K562 (cell line): ENCODE measurements at regions not wholly inside any gene's neighbourhood (a gene's known extent, or its start where the extent isn't known, plus 50 kb on each side); places are given as distances from the start of the nearest gene placed in this dataset.
A peak's percentile ranks its signal among the peaks of the same experiment; 100 is the strongest.

Source experiments
- ATAC-seq: fragments of 200-7000 bp; cut with Tn5 transposase; 3 replicates; pipeline ENCODE4 v1.9.1; 2020; ENCODE audit warnings: moderate library complexity
- BruUV-seq: library from RNA; stranded (reverse); fragments of 400-500 nt; replicated peaks from 2 replicates; lab custom pipeline; 2021; lab: Mats Ljungman, UMichigan
- CTCF ChIA-PET: fragments of 300-600 bp; formaldehyde crosslinking; extraction: SDS; loops from one replicate; lab custom pipeline; 2021; ENCODE audit warnings: low intra/inter-chr PET ratio; lab: Yijun Ruan, JAX
- POLR2A ChIA-PET: fragments of 300-600, 350-650 bp; sonication (Branson Sonifier 250); formaldehyde crosslinking; extraction: SDS; loops from one replicate; lab custom pipeline; 2021; ENCODE audit warnings: antibody characterized with exemption, inconsistent platforms; lab: Yijun Ruan, JAX
- DNase-seq, 4 experiments: peaks; one replicate each; pipeline versions ENCODE4 v3.0.0 to v3.0.0-alpha.2; 2011 to 2018; ENCODE audit warnings: low spot score in 3 of 4, mixed read lengths in 3 of 4; ENCODE audit errors: extremely low read depth in 1 of 4
- FAIRE-seq: peaks from 2 replicates; lab custom pipeline; 2011; peaks lifted over from hg19 to GRCh38; lab: Jason Lieb, UNC
- H2AFZ ChIP-seq: 2 replicates; pipeline ENCODE4 v1.6.0; 2011; ENCODE audit warnings: low read depth, low read length, control low read depth, inconsistent platforms
- H3K27ac ChIP-seq: fragments of 200-600 bp; 3 replicates; pipeline ENCODE4 v1.8.0; 2011; ENCODE audit warnings: low read depth, mild to moderate bottlenecking, control low read depth, inconsistent platforms, low read length, moderate library complexity, mixed read lengths; ENCODE audit errors: extremely low read depth
- H3K27me3 ChIP-seq, 2 experiments: fragments of 300-600 bp in 1 of 2; 2 replicates in 1 of 2; 3 replicates in 1 of 2; pipeline versions ENCODE4 v1.6.0 to v1.8.0; 2011; ENCODE audit warnings: inconsistent platforms in 2 of 2, low read length in 2 of 2, mild to moderate bottlenecking in 1 of 2, mixed read lengths in 1 of 2, moderate library complexity in 1 of 2; ENCODE audit not compliant: control insufficient read depth in 2 of 2, insufficient read depth in 2 of 2
- H3K36me3 ChIP-seq: fragments of 300-600 bp; 3 replicates; pipeline ENCODE4 v1.8.0; 2011; ENCODE audit warnings: mild to moderate bottlenecking, low read length, inconsistent platforms; ENCODE audit not compliant: control insufficient read depth, insufficient read depth
- H3K4me1 ChIP-seq, 2 experiments: fragments of 200-600 bp in 1 of 2; replicated peaks in 1 of 2; 2 replicates in 1 of 2; 3 replicates in 1 of 2; pipeline versions ENCODE4 v1.5.1 to v1.8.0; 2011; ENCODE audit warnings: inconsistent platforms in 2 of 2, low read length in 2 of 2, mild to moderate bottlenecking in 1 of 2, mixed read lengths in 1 of 2, moderate library complexity in 1 of 2; ENCODE audit not compliant: control insufficient read depth in 2 of 2, insufficient read depth in 2 of 2
- H3K4me2 ChIP-seq: 2 replicates; pipeline ENCODE4 v1.6.1; 2011; ENCODE audit warnings: low read length, control low read depth, inconsistent platforms, mixed read lengths; ENCODE audit not compliant: insufficient read depth
- H3K4me3 ChIP-seq: fragments of 200-600 bp; sonication (generic), shearing (Covaris generic); 2 replicates; pipeline ENCODE4 v1.5.1; 2016; ENCODE audit warnings: control low read depth, inconsistent platforms
- H3K79me2 ChIP-seq: fragments of 200-600 bp; 3 replicates; pipeline ENCODE4 v1.8.0; 2011; ENCODE audit warnings: low read length, inconsistent platforms; ENCODE audit not compliant: control insufficient read depth, insufficient read depth
- H3K9ac ChIP-seq, 2 experiments: 2 replicates each; pipeline versions ENCODE4 v1.6.0 to v1.6.1; 2011; ENCODE audit warnings: low read depth in 2 of 2, low read length in 2 of 2, control low read depth in 1 of 2, inconsistent platforms in 1 of 2, mild to moderate bottlenecking in 1 of 2, mixed read lengths in 1 of 2; ENCODE audit not compliant: insufficient read depth in 1 of 2
- H3K9me1 ChIP-seq: one replicate; pipeline ENCODE4 v1.6.0; 2011; ENCODE audit warnings: inconsistent platforms, mild to moderate bottlenecking, low read length, moderate library complexity; ENCODE audit not compliant: control insufficient read depth, insufficient read depth
- H3K9me3 ChIP-seq: replicated peaks from 2 replicates; pipeline ENCODE4 v1.5.1; 2011; ENCODE audit warnings: low read depth, low read length, inconsistent platforms; ENCODE audit not compliant: control insufficient read depth, insufficient read depth
- H4K20me1 ChIP-seq: replicated peaks from 2 replicates; pipeline ENCODE4 v1.6.1; 2011; ENCODE audit warnings: low read length, inconsistent platforms, mixed read lengths; ENCODE audit not compliant: control insufficient read depth, insufficient read depth
- ARHGAP35 ChIP-seq: fragments of 450-650 bp; IDR thresholded peaks from 2 replicates; pipeline ENCODE4 v1.6.1; 2018; ENCODE audit not compliant: partially characterized antibody
- BRD4 ChIP-seq: fragments of 200-600 bp; sonication (generic); IDR thresholded peaks from 2 replicates; pipeline ENCODE4 v1.6.1; 2017; ENCODE audit warnings: inconsistent platforms
- NR3C1 ChIP-seq: sonication (generic); formaldehyde crosslinking; IDR thresholded peaks from 2 replicates; pipeline ENCODE4 v1.8.1; 2022; ENCODE audit warnings: missing genetic modification reagents
- OTX1 ChIP-seq: fragments of 450-650 bp; formaldehyde crosslinking; IDR thresholded peaks from 2 replicates; pipeline ENCODE4 v1.4.0; 2022; ENCODE audit warnings: mild to moderate bottlenecking
- RBM17 ChIP-seq: fragments of 200-400 bp; formaldehyde crosslinking; IDR thresholded peaks from 2 replicates; pipeline ENCODE4 v1.6.1; 2017; ENCODE audit warnings: low read depth, mild to moderate bottlenecking, low read length, borderline replicate concordance
- SIX5 ChIP-seq, 2 experiments: IDR thresholded peaks; 2 replicates each; pipeline ENCODE4 v1.6.1; 2011; ENCODE audit warnings: low read length in 2 of 2, borderline replicate concordance in 1 of 2, low read depth in 1 of 2, mild to moderate bottlenecking in 1 of 2, moderate library complexity in 1 of 2; ENCODE audit not compliant: insufficient read depth in 1 of 2
- SPI1 ChIP-seq: IDR thresholded peaks from 2 replicates; pipeline ENCODE4 v1.6.1; 2011; ENCODE audit warnings: low read depth, low read length, control low read depth, borderline replicate concordance
- TAF1 ChIP-seq: IDR thresholded peaks from 2 replicates; pipeline ENCODE4 v1.6.1; 2011; ENCODE audit warnings: mild to moderate bottlenecking, low read length, moderate library complexity; ENCODE audit not compliant: insufficient read depth, control insufficient read depth, severe bottlenecking; ENCODE audit errors: extremely low read depth
- ZNF507 ChIP-seq: conservative IDR thresholded peaks from 2 replicates; pipeline ENCODE4 v1.6.1; 2017; ENCODE audit warnings: missing genetic modification characterization, missing compliant biosample characterization
- WGBS: fragments of 100-300 bp; shearing (Covaris generic); methylation state at CpG from one replicate; pipeline ENCODE4 v1.1.6; 2016; ENCODE audit warnings: low coverage, mixed read lengths; ENCODE audit not compliant: insufficient coverage; ENCODE audit errors: missing lambda C conversion rate; 5-methylcytosine and 5-hydroxymethylcytosine counted together
- in situ Hi-C: fragments of 300-500 bp; cut with MboI; formaldehyde crosslinking; loops from 4 replicates; pipeline ENCODE4 v1.15.0; 2018; ENCODE audit warnings: inconsistent platforms, mixed read lengths
- intact Hi-C: fragments of 100-400 bp; cut with micrococcal nuclease; formaldehyde crosslinking; loops from 2 replicates; pipeline ENCODE4 v1.14.2; 2022
- TF ChIP-seq, protein P1 (sequence below): fragments of 450-650 bp; formaldehyde crosslinking; IDR thresholded peaks from 2 replicates; pipeline ENCODE4 v1.4.0; 2022; ENCODE audit warnings: missing genetic modification characterization

DNA sequence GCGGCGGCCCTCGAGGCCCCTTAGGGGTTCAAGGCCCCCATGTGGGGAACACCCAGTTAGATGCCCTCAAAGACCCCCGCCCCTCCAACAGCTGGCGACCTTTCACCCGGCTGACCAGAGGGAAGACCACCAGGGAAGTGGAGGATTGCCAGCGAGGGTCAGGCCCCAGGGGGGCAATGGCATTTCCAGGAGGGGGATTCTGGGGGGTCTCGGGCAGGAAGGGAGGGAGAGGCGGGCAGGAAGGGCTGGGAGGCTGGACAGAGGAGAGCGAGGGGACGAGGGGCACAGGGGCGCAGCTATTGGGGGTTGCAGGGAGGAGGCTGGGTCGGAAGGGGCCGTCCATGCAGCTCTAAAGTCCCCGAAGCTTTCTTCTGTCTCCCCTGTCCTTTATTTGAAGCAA, 139.5 kb downstream of the C16orf95 start (continued):
- no peak for TF ChIP-seq SIX5 (IDR thresholded peaks at IDR 0.05; ENCODE audit: borderline replicate concordance in 1 of 2, insufficient read depth in 1 of 2, low read depth in 1 of 2, low read length in 2 of 2)
- TF ChIP-seq, all 486 proteins: peak for 0

DNA sequence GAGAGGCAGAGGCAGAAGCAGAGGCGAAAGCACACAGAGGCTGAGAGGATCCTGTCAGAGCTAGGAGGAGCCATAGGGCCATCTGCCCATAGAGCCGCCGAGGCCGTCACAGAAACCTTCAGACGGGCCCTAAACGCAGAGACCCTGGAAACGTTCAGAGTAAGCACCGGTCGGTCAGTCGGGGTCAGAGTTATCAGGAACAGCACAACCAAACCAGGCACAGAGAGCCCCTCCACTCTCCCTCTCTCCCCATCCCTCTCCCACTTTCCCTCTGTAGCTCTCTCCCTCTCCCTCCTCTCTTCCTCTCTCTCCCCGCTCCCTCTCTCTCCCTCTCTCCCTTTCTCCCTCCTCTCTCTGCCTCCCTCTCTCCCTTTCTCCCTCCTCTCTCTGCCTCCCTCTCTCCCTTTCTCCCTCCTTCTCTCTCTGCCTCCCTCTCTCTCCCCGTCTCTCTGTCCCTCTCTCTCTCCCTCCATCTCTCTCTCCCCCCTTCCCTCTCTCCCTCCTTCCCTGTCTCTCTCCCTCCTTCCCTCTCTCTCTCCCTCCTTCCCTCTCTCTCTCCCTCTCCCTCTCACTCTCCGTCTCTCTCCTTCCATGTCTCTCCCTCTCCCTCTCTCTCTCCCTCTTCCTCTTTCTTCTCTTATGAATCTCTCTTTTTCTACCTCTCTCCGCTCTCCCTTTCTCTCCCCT, 138.9 kb downstream of the C16orf95 start:
- H3K36me3 ChIP-seq, result no peaks in the 10 kb centered on the region
- DNase-seq (no peak), ATAC-seq (peak; percentile 74), FAIRE-seq (no peak)
- peaks cover 0 to 3% of the 10 kb centered on the region in 2 experiments; a peak in 3 of 5 replicates for H3K4me1 ChIP-seq
- ChIA-PET CTCF (no interaction called here), POLR2A (interaction anchor here (0.7 to 0.9 kb wide), 2 partner anchors 18 to 116 kb away, joined by 3 read pairs; no protein-coding TSS in a partner anchor)
- no peaks in the 10 kb centered on the region for H3K9me1 ChIP-seq
- H4K20me1 ChIP-seq, result peaks cover 23% of the 10 kb centered on the region
- WGBS, result 2% methylated on average over 10 of the region's 14 CpGs
- intact Hi-C loops (no loop called here), in situ Hi-C loops (no loop called here)
- H3K79me2 ChIP-seq, result no peaks in the 10 kb centered on the region
- no TSS peak for BruUV-seq
- H3K27ac ChIP-seq, result no peak overlapping the region
- H2AFZ ChIP-seq, result no peak overlapping the region
- no peaks in the 10 kb centered on the region for H3K9me3 ChIP-seq
- H3K4me2 ChIP-seq, result no peak overlapping the region
- H3K27me3 ChIP-seq, result peaks cover 20 to 64% of the 10 kb centered on the region in 2 experiments; a peak in 4 of 5 replicates
- no peak overlapping the region for H3K9ac ChIP-seq
- no peak overlapping the region for H3K4me3 ChIP-seq
- TF ChIP-seq OTX1, result 0 out of 2 replicates have a peak, but pooled peaks have one; percentile 25
- TF ChIP-seq, protein P1, sequence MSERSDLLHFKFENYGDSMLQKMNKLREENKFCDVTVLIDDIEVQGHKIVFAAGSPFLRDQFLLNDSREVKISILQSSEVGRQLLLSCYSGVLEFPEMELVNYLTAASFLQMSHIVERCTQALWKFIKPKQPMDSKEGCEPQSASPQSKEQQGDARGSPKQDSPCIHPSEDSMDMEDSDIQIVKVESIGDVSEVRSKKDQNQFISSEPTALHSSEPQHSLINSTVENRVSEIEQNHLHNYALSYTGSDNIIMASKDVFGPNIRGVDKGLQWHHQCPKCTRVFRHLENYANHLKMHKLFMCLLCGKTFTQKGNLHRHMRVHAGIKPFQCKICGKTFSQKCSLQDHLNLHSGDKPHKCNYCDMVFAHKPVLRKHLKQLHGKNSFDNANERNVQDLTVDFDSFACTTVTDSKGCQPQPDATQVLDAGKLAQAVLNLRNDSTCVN (CRISPR knock-in tag), result no peak
- no peak for TF ChIP-seq ARHGAP35
- TF ChIP-seq RBM17, result no peak
- TF ChIP-seq ZNF507, result no peak
- no peak for TF ChIP-seq SPI1
- TF ChIP-seq NR3C1, result no peak
- TF ChIP-seq TAF1, result no peak
- TF ChIP-seq BRD4, result no peak
